Iris pigment epithelial cell (primary cell): ENCODE measurements at regions not wholly inside any gene's neighbourhood (a gene's known extent, or its start where the extent isn't known, plus 50 kb on each side); places are given as distances from the start of the nearest gene placed in this dataset.
"Not testable (repeated sequence)": the region's sequence is repeated elsewhere in the genome, so short reads cannot be mapped to it uniquely, and the experiment has no call there.

Experiments
- DNase-seq: peaks from one replicate; pipeline ENCODE4 v3.0.0-alpha.2; 2011; ENCODE audit warnings: low read depth

DNA sequence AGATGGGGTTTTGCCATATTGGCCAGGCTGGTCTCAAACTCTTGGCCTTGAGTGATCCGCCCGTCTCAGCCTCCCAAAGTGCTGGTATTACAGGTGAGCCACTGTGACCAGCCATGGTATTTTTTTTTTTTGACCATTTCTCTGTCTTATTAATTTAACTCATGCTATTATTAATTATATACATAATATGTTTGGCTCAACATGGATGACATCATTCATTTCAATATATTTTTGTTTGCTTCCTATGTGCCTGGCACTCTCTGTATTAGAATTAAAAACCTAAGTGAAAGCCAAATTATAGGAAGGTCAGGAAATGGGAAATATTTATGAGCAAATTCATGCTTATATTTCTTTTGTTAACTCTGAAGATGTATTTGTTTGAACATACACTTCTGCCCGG lies 55.8 kb upstream of the AKIRIN2 start:
- no peak for DNase-seq

DNA sequence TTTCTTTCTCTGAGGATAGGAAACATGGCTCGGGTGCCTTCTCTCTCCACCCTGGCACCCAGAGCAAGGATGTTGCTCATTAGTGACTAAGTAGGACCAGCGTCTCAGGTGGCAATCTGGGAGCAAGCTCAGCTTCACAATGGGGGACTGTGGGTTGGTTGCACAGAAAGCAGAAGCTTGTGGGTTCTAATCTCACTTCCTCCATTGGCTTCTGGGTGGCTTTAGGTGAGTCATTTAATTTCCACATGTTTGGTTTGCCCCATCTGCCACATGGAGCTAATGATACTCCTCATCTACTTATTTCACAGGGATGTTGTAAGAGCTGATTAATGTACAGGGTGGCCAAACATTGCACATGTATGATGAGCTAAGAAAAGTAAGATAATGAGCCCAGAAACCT lies 54.8 kb upstream of the AKIRIN2 start:
- peak; percentile 85 for DNase-seq

DNA sequence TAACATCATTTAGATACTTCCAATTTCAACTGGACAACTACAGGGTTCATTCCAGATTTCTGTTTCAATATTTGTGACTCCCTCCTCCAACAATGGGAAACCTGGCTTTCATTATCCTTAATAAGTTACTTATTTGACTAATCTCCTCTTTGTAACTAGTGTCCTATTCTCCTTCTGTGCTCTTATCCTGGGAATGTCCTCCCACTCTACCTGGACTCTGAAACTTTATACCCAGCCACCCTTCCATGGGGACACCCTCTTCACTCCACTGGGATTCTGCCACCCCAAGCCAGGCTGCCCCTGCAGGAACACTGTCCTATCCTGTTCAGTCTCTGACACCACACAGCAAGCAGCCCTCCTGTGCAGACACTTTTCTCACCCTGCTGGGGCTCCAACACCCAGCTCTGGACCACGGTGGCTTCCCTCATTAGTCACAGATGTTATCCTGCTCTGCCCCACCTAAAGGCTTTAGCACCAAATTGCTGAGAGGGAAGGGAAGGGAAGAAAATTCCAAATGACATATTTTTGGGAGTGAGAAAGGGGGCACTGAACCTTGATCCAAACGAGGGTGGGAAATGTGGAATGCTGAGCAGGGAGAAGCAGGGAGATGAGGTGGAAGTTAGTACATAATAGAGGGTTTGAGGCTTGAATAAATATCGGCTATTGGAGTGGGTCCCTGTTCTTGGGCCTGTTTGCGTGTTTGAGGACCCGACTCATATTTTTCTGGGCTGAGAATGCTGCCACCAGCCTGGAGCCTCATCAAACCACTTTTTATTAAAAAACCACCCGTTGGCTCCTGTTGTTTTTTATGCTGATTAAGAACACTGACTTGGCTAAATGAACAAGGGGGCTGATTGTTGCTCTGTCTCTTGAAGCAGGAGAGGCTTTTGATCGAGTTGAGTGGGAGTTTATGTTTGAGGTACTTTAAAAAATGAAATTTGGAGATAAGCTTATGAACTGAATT lies 54.0 kb upstream of the AKIRIN2 start:
- no peak for DNase-seq

DNA sequence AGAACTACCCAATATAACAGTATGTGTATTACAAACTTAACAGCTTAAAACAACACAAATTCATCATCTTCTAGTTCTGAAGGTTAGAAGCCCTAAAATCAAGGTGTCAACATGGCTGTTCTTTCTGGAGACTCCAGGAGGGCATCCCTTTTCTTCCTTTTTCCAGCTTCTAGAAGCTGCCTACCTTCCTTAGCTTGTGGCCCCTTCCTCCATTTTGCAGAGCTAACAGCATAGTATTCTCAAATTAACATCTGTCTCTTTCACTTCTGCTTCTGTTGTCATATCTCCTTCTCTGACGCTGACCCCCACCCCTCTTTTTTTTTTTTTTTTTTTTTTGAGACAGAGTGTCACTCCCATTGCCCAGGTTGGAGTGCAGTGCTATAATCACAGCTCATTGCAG lies 52.8 kb upstream of the AKIRIN2 start:
- DNase-seq: no peak

DNA sequence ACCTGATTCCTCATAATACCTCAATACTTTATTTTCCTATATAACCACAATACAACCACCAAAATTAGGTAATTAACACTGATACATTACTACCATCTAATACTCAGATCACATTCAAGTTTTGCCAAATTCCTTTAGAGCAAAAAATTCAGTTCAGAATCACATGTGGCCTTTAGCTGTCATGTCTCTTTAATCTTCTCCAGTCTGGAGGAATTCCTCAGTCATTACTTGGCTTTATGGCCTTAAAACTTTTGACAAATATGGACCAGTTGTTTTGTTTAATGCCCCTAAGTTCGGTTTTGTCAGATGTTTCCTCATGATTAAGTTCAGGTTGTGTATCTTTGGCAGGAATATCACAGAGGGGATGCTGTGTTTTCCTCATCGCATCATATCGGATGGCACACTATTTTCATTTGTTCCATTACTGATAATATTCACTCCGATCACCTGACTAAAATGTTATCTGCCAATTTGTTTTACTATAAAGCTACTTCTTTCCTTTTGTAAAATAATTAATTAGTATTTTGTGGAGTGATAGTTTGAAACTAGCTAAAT lies 51.2 kb upstream of the AKIRIN2 start:
- DNase-seq: no peak

DNA sequence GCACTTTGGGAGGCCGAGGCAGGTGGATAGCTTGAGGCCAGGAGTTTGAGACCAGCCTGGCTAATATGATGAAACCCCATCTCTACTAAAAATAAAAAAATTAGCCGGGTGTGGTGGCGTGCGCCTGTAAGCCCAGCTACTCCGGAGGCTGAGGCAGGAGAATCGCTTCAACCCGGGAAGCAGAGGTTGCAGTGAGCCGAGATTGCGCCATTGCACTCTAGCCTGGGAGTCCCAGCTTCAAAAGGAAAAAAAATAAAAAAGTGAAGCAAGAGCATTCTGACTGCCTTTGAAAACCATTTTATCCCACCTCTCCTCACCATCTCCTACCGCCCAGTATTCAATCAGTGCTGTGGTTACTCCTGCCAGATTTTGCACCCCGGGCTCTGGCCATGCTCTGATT lies 50.5 kb upstream of the AKIRIN2 start:
- DNase-seq: not testable (repeated sequence)
